Natural killer cell (primary cell): ENCODE measurements at regions not wholly inside any gene's neighbourhood (a gene's known extent, or its start where the extent isn't known, plus 50 kb on each side); places are given as distances from the start of the nearest gene placed in this dataset.

ENCODE experiments used
- ATAC-seq, 3 donors: fragments of 150-1000 bp in 2 of 3; fragments of 200-7000 bp in 1 of 3; cut with Tn5 transposase; 1 replicate in 1 of 3; 2 replicates in 2 of 3; pipeline ENCODE4 v1.10.0; 2021; ENCODE audit warnings: mild to moderate bottlenecking in 2 of 3, moderate library complexity in 2 of 3
- DNase-seq, 2 donors: peaks; one replicate each; pipeline versions ENCODE4 v3.0.0 to v3.0.0-alpha.2; 2013 to 2021; ENCODE audit warnings: mixed read lengths in 1 of 2
- H3K27ac ChIP-seq: one replicate; pipeline ENCODE4 v1.5.1; 2013; ENCODE audit warnings: mild to moderate bottlenecking, low read length
- H3K27me3 ChIP-seq: one replicate; pipeline ENCODE4 v1.6.1; 2013; ENCODE audit warnings: low read length; ENCODE audit not compliant: control insufficient read depth, insufficient read depth
- H3K36me3 ChIP-seq: one replicate; pipeline ENCODE4 v1.6.1; 2013; ENCODE audit warnings: low read length; ENCODE audit not compliant: control insufficient read depth, insufficient read depth
- H3K4me1 ChIP-seq: one replicate; pipeline ENCODE4 v1.6.1; 2013; ENCODE audit warnings: low read length; ENCODE audit not compliant: control insufficient read depth, insufficient read depth
- H3K4me3 ChIP-seq: one replicate; pipeline ENCODE4 v1.5.1; 2013; ENCODE audit warnings: low read length
- H3K9me3 ChIP-seq: one replicate; pipeline ENCODE4 v1.6.1; 2013; ENCODE audit warnings: low read length; ENCODE audit not compliant: control insufficient read depth, insufficient read depth
- H3K27ac Mint-ChIP-seq, 2 donors: one replicate each; pipeline ENCODE4 v1.8.0; 2022; ENCODE audit warnings: mild to moderate bottlenecking in 2 of 2, mixed read lengths in 2 of 2, moderate library complexity in 1 of 2
- H3K27me3 Mint-ChIP-seq, 2 donors: one replicate each; pipeline ENCODE4 v1.8.0; 2022; ENCODE audit warnings: low read depth in 2 of 2, mixed read lengths in 2 of 2
- H3K36me3 Mint-ChIP-seq: one replicate; pipeline ENCODE4 v1.8.0; 2022; ENCODE audit warnings: mixed read lengths
- H3K4me1 Mint-ChIP-seq, 2 donors: one replicate each; pipeline ENCODE4 v1.8.0; 2022; ENCODE audit warnings: mixed read lengths in 2 of 2
- H3K4me3 Mint-ChIP-seq: one replicate; pipeline ENCODE4 v1.8.0; 2022; ENCODE audit warnings: mild to moderate bottlenecking, moderate library complexity, mixed read lengths
- H3K9me3 Mint-ChIP-seq, 2 donors: one replicate each; pipeline ENCODE4 v1.8.0; 2022; ENCODE audit warnings: mixed read lengths in 2 of 2
- WGBS: methylation state at CpG from one replicate; pipeline ENCODE4 v1.1.7; 2013; ENCODE audit warnings: missing lambda C conversion rate; ENCODE audit not compliant: insufficient coverage; 5-methylcytosine and 5-hydroxymethylcytosine counted together
- intact Hi-C: fragments of 100-400 bp; cut with micrococcal nuclease; formaldehyde crosslinking; loops from one replicate; pipeline ENCODE4 v1.14.2; 2022
- TF ChIP-seq, protein P1 (sequence below): fragments of 200-600 bp; IDR thresholded peaks from one replicate; pipeline ENCODE4 v1.8.0; 2022; ENCODE audit warnings: antibody characterized with exemption

DNA sequence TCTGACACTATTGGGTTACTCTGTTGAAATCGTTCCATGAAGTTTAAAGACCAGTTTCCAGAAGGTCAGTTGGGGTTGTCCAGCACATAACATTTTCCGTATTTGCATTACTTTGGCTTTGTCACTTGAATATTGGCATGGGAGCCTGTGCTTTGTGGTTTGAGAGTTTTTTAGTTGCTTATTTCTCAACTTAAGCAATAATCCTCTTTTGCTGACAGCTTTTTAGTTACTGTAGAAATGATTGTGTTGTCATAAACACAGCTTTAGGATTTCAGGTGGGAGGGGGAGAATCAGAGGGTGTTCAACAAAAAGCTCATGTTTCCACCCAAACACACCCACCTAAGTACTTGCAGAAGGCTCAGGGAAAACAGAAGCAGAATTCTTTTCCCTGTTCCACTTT is 210.7 kb upstream of the TLL1 start:
- Histone ChIP-seq H3K36me3 (no peaks in the 10 kb centered on the region), H3K27ac (no peak overlapping the region), H3K27me3 (no peaks in the 10 kb centered on the region), H3K4me3 (no peak overlapping the region), H3K4me1 (no peaks in the 10 kb centered on the region), H3K9me3 (peaks cover 3% of the 10 kb centered on the region)
- H3K27ac Mint-ChIP-seq, result no peak overlapping the region
- TF ChIP-seq, protein P1, sequence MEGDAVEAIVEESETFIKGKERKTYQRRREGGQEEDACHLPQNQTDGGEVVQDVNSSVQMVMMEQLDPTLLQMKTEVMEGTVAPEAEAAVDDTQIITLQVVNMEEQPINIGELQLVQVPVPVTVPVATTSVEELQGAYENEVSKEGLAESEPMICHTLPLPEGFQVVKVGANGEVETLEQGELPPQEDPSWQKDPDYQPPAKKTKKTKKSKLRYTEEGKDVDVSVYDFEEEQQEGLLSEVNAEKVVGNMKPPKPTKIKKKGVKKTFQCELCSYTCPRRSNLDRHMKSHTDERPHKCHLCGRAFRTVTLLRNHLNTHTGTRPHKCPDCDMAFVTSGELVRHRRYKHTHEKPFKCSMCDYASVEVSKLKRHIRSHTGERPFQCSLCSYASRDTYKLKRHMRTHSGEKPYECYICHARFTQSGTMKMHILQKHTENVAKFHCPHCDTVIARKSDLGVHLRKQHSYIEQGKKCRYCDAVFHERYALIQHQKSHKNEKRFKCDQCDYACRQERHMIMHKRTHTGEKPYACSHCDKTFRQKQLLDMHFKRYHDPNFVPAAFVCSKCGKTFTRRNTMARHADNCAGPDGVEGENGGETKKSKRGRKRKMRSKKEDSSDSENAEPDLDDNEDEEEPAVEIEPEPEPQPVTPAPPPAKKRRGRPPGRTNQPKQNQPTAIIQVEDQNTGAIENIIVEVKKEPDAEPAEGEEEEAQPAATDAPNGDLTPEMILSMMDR, result no peak
- H3K9me3 Mint-ChIP-seq, result peaks cover 0 to 6% of the 10 kb centered on the region in 2 donors
- no peak for ATAC-seq
- H3K4me1 Mint-ChIP-seq, result no peaks in the 10 kb centered on the region
- no peak overlapping the region for H3K4me3 Mint-ChIP-seq
- no peaks in the 10 kb centered on the region for H3K27me3 Mint-ChIP-seq
- intact Hi-C loops, result no loop called here
- H3K36me3 Mint-ChIP-seq, result no peaks in the 10 kb centered on the region
- DNase-seq, result no peak
- WGBS, result 90% methylated on average over 2 of the region's 2 CpGs

DNA sequence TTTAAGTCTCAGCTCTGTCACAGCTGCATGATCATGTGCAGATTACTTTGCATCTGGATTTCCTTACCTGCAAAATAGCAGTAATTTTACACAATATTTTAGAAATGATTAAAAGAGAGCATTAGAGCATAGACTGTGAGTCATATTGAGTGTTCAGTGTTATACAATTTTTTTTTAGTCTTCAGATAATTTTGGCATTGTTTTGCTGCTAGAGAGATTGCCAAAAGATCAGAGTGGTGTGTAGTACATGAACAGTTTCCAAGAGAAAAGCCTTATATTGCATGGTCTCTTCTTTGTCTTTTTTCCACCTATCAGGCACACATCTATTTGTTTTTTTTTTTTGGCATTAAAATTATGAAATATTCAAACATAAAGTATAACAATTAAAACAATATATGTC is 209.6 kb upstream of the TLL1 start:
- no peak overlapping the region for H3K4me3 ChIP-seq
- no peaks in the 10 kb centered on the region for H3K4me1 Mint-ChIP-seq
- H3K27ac Mint-ChIP-seq, result no peak overlapping the region
- peaks cover 3% of the 10 kb centered on the region for H3K9me3 ChIP-seq
- H3K9me3 Mint-ChIP-seq, result peaks cover 0 to 6% of the 10 kb centered on the region in 2 donors
- H3K4me3 Mint-ChIP-seq, result no peak overlapping the region
- no peak overlapping the region for H3K27ac ChIP-seq
- DNase-seq (no peak), ATAC-seq (no peak)
- H3K4me1 ChIP-seq, result no peaks in the 10 kb centered on the region
- H3K36me3 ChIP-seq, result no peaks in the 10 kb centered on the region
- H3K27me3 ChIP-seq, result no peaks in the 10 kb centered on the region
- H3K27me3 Mint-ChIP-seq, result no peaks in the 10 kb centered on the region
- H3K36me3 Mint-ChIP-seq, result no peaks in the 10 kb centered on the region
- intact Hi-C loops, result no loop called here
- TF ChIP-seq, protein P1, result no peak

GRCh38 chr4:165666836-165667235 is 206.2 kb upstream of the TLL1 start:
- Histone ChIP-seq H3K9me3 (peaks cover 3% of the 10 kb centered on the region), H3K27me3 (no peaks in the 10 kb centered on the region), H3K4me1 (no peaks in the 10 kb centered on the region), H3K36me3 (no peaks in the 10 kb centered on the region), H3K27ac (no peak overlapping the region), H3K4me3 (no peak overlapping the region)
- intact Hi-C loops, result no loop called here
- H3K4me1 Mint-ChIP-seq, result no peaks in the 10 kb centered on the region
- no peak for DNase-seq
- H3K9me3 Mint-ChIP-seq, result peaks cover 5 to 12% of the 10 kb centered on the region in 2 donors
- H3K4me3 Mint-ChIP-seq, result no peak overlapping the region
- H3K36me3 Mint-ChIP-seq, result no peaks in the 10 kb centered on the region
- 98% methylated on average over 5 of the region's 5 CpGs for WGBS
- TF ChIP-seq, protein P1, result no peak
- no peak for ATAC-seq
- H3K27me3 Mint-ChIP-seq, result no peaks in the 10 kb centered on the region
- no peak overlapping the region for H3K27ac Mint-ChIP-seq

GRCh38 chr4:165667969-165668368 is 205.1 kb upstream of the TLL1 start:
- H3K27ac Mint-ChIP-seq, result no peak overlapping the region
- Histone ChIP-seq H3K27me3 (no peaks in the 10 kb centered on the region), H3K4me3 (no peak overlapping the region), H3K27ac (no peak overlapping the region), H3K9me3 (peaks cover 3% of the 10 kb centered on the region), H3K4me1 (no peaks in the 10 kb centered on the region), H3K36me3 (no peaks in the 10 kb centered on the region)
- TF ChIP-seq, protein P1, result no peak
- peaks cover 5 to 9% of the 10 kb centered on the region in 2 donors for H3K9me3 Mint-ChIP-seq
- no peak for DNase-seq
- no peaks in the 10 kb centered on the region for H3K4me1 Mint-ChIP-seq
- no peaks in the 10 kb centered on the region for H3K27me3 Mint-ChIP-seq
- no peak overlapping the region for H3K4me3 Mint-ChIP-seq
- WGBS, result no CpG with 5 or more reads among the region's 1 CpG
- no peaks in the 10 kb centered on the region for H3K36me3 Mint-ChIP-seq
- ATAC-seq, result no peak
- intact Hi-C loops, result no loop called here
